H1 (cell line): ENCODE measurements at regions not wholly inside any gene's neighbourhood (a gene's known extent, or its start where the extent isn't known, plus 50 kb on each side); places are given as distances from the start of the nearest gene placed in this dataset.

Experiments used
- CTCF ChIA-PET: fragments of 300-600 bp; sonication (Branson Sonifier 250); formaldehyde crosslinking; loops from one replicate; lab custom pipeline; 2021; ENCODE audit not compliant: partially characterized antibody; lab: Charles Lee
- POLR2A ChIA-PET: fragments of 300-600 bp; sonication (Branson Sonifier 250); formaldehyde crosslinking; loops from one replicate; lab custom pipeline; 2021; ENCODE audit warnings: inconsistent platforms; ENCODE audit not compliant: partially characterized antibody; lab: Charles Lee
- DNase-seq, 2 experiments: peaks; one replicate each; pipeline versions ENCODE4 v3.0.0 to v3.0.0-alpha.2; 2010 to 2022; ENCODE audit warnings: low spot score in 2 of 2, low read depth in 1 of 2, mixed read lengths in 1 of 2
- FAIRE-seq: peaks from 2 replicates; lab custom pipeline; 2011; peaks lifted over from hg19 to GRCh38; lab: Jason Lieb, UNC
- H2AFZ ChIP-seq: 2 replicates; pipeline ENCODE4 v1.8.1; 2012; ENCODE audit warnings: low read length, inconsistent platforms
- H2AK5ac ChIP-seq: 2 replicates; pipeline ENCODE4 v1.6.1; 2013; ENCODE audit warnings: low read depth, low read length
- H2BK120ac ChIP-seq: replicated peaks from 2 replicates; pipeline ENCODE3; 2013; ENCODE audit warnings: low read depth, low read length, inconsistent platforms
- H2BK12ac ChIP-seq: 2 replicates; pipeline ENCODE4 v1.6.1; 2013; ENCODE audit warnings: low read depth, low read length
- H2BK15ac ChIP-seq: 2 replicates; pipeline ENCODE4 v1.6.1; 2013; ENCODE audit warnings: low read length
- H2BK20ac ChIP-seq: 2 replicates; pipeline ENCODE4 v1.6.1; 2013; ENCODE audit warnings: low read length
- H2BK5ac ChIP-seq: 2 replicates; pipeline ENCODE4 v1.6.1; 2013; ENCODE audit warnings: low read depth, low read length
- H3K14ac ChIP-seq: 2 replicates; pipeline ENCODE4 v1.6.1; 2013; ENCODE audit warnings: inconsistent platforms; ENCODE audit not compliant: insufficient read length
- H3K18ac ChIP-seq: 2 replicates; pipeline ENCODE4 v1.6.1; 2013; ENCODE audit warnings: low read length; ENCODE audit errors: extremely low read depth
- H3K23ac ChIP-seq: 2 replicates; pipeline ENCODE4 v1.6.1; 2013; ENCODE audit warnings: inconsistent platforms; ENCODE audit not compliant: insufficient read length
- H3K23me2 ChIP-seq: 2 replicates; pipeline ENCODE4 v1.6.1; 2013; ENCODE audit warnings: low read depth, low read length
- H3K27ac ChIP-seq: 2 replicates; pipeline ENCODE4 v1.6.1; 2011; ENCODE audit warnings: low read depth, low read length, inconsistent platforms
- H3K27me3 ChIP-seq, 4 experiments: replicated peaks in 1 of 4; 1 replicate in 1 of 4; 2 replicates in 3 of 4; pipeline versions ENCODE4 v1.6.1 to v1.8.1; 2011 to 2013; ENCODE audit warnings: low read length in 3 of 4, mild to moderate bottlenecking in 3 of 4, inconsistent platforms in 2 of 4, mixed read lengths in 2 of 4, moderate library complexity in 1 of 4; ENCODE audit not compliant: control insufficient read depth in 3 of 4, insufficient read depth in 3 of 4; ENCODE audit errors: extremely low read depth in 1 of 4
- H3K36me3 ChIP-seq, 4 experiments: 2 replicates each; pipeline versions ENCODE4 v1.6.1 to v1.8.1; 2011 to 2013; ENCODE audit warnings: mild to moderate bottlenecking in 4 of 4, low read length in 3 of 4, moderate library complexity in 2 of 4, control low read depth in 1 of 4, inconsistent platforms in 1 of 4; ENCODE audit not compliant: insufficient read depth in 4 of 4, control insufficient read depth in 2 of 4
- H3K4ac ChIP-seq: replicated peaks from 2 replicates; pipeline ENCODE3; 2013; ENCODE audit warnings: low read length, low read depth, mixed read lengths, inconsistent platforms; ENCODE audit not compliant: insufficient read length
- H3K4me1 ChIP-seq, 4 experiments: replicated peaks in 1 of 4; 1 replicate in 1 of 4; 2 replicates in 3 of 4; pipeline versions ENCODE4 v1.6.1 to v1.8.1; 2011 to 2013; ENCODE audit warnings: low read length in 3 of 4, inconsistent platforms in 2 of 4, mixed read lengths in 1 of 4; ENCODE audit not compliant: insufficient read depth in 4 of 4, control insufficient read depth in 3 of 4
- H3K4me2 ChIP-seq, 2 experiments: 2 replicates each; pipeline versions ENCODE4 v1.6.1 to v1.8.1; 2011 to 2013; ENCODE audit warnings: low read depth in 2 of 2, low read length in 2 of 2, control low read depth in 1 of 2, inconsistent platforms in 1 of 2, mild to moderate bottlenecking in 1 of 2; ENCODE audit not compliant: insufficient read depth in 1 of 2
- H3K4me3 ChIP-seq, 4 experiments: fragments of 200-600, 300-600 bp in 1 of 4; sonication (generic), shearing (Covaris generic), sonication (Bioruptor Twin) in 1 of 4; 2 replicates each; pipeline versions ENCODE4 v1.5.1 to v1.8.1; 2011 to 2016; ENCODE audit warnings: low read length in 4 of 4, low read depth in 3 of 4, control low read depth in 2 of 4, inconsistent platforms in 2 of 4, mild to moderate bottlenecking in 2 of 4, mixed read lengths in 1 of 4, moderate library complexity in 1 of 4; ENCODE audit not compliant: insufficient read depth in 2 of 4; ENCODE audit errors: extremely low read depth in 1 of 4
- H3K56ac ChIP-seq: replicated peaks from 2 replicates; pipeline ENCODE3; 2013; ENCODE audit warnings: low read depth, mild to moderate bottlenecking, mixed read lengths, low read length, inconsistent platforms; ENCODE audit not compliant: insufficient read length
- H3K79me1 ChIP-seq: 2 replicates; pipeline ENCODE4 v1.6.1; 2013; ENCODE audit warnings: low read depth, low read length, control low read depth
- H3K79me2 ChIP-seq, 2 experiments: 2 replicates each; pipeline versions ENCODE4 v1.6.1 to v1.8.1; 2012 to 2013; ENCODE audit warnings: low read length in 2 of 2, mild to moderate bottlenecking in 2 of 2, inconsistent platforms in 1 of 2; ENCODE audit not compliant: insufficient read depth in 2 of 2, control insufficient read depth in 1 of 2
- H3K9ac ChIP-seq, 4 experiments: replicated peaks in 1 of 4; 1 replicate in 1 of 4; 2 replicates in 3 of 4; pipeline versions ENCODE4 v1.6.1 to v1.8.1; 2011 to 2013; ENCODE audit warnings: low read depth in 3 of 4, low read length in 3 of 4, control low read depth in 2 of 4, mild to moderate bottlenecking in 2 of 4, moderate library complexity in 2 of 4, inconsistent platforms in 1 of 4; ENCODE audit errors: extremely low read depth in 1 of 4
- H3K9me3 ChIP-seq, 2 experiments: 2 replicates each; pipeline versions ENCODE4 v1.6.1 to v1.8.1; 2012 to 2013; ENCODE audit warnings: mild to moderate bottlenecking in 2 of 2, moderate library complexity in 2 of 2, control low read depth in 1 of 2, inconsistent platforms in 1 of 2, low read depth in 1 of 2, low read length in 1 of 2, mixed read lengths in 1 of 2; ENCODE audit not compliant: insufficient read depth in 2 of 2
- H4K20me1 ChIP-seq, 2 experiments: replicated peaks in 1 of 2; 2 replicates each; pipeline versions ENCODE3 to v1.8.1; 2011 to 2013; ENCODE audit warnings: inconsistent platforms in 2 of 2, low read length in 2 of 2, mild to moderate bottlenecking in 1 of 2; ENCODE audit not compliant: insufficient read depth in 2 of 2, control insufficient read depth in 1 of 2
- H4K5ac ChIP-seq: 2 replicates; pipeline ENCODE4 v1.6.1; 2013; ENCODE audit warnings: low read length, low read depth, mixed read lengths, inconsistent platforms; ENCODE audit not compliant: insufficient read length
- H4K8ac ChIP-seq: 2 replicates; pipeline ENCODE4 v1.8.0; 2013; ENCODE audit warnings: mild to moderate bottlenecking, moderate library complexity, low read length, inconsistent platforms; ENCODE audit not compliant: insufficient read depth; ENCODE audit errors: extremely low read depth
- H4K91ac ChIP-seq: replicated peaks from 2 replicates; pipeline ENCODE3; 2013; ENCODE audit warnings: low read length, mixed read lengths, inconsistent platforms; ENCODE audit not compliant: insufficient read length
- BRCA1 ChIP-seq: IDR thresholded peaks from 2 replicates; pipeline ENCODE4 v1.6.1; 2012; ENCODE audit warnings: low read depth, low read length, improper control_type of control experiment
- CBX8 ChIP-seq: fragments of 300-800, 300-1000 bp; sonication (generic); IDR thresholded peaks from 2 replicates; pipeline ENCODE4 v1.7.1; 2016; ENCODE audit warnings: low read depth, low read length, borderline replicate concordance
- EZH2 ChIP-seq: fragments of 200-600 bp; sonication (generic); IDR thresholded peaks from 2 replicates; pipeline ENCODE4 v1.7.1; 2012; ENCODE audit warnings: low read depth, mild to moderate bottlenecking, moderate library complexity, low read length, inconsistent platforms; ENCODE audit not compliant: severe bottlenecking
- GABPA ChIP-seq: IDR thresholded peaks from 2 replicates; pipeline ENCODE4 v1.6.1; 2011; ENCODE audit warnings: mild to moderate bottlenecking, low read length, moderate library complexity, borderline replicate concordance; ENCODE audit not compliant: insufficient read depth
- HDAC2 ChIP-seq, 2 experiments: fragments of 300-600 bp in 1 of 2; sonication (generic) in 1 of 2; IDR thresholded peaks; 2 replicates each; pipeline ENCODE4 v1.6.1; 2011 to 2012; ENCODE audit warnings: low read depth in 2 of 2, low read length in 2 of 2, mild to moderate bottlenecking in 2 of 2, moderate library complexity in 2 of 2, borderline replicate concordance in 1 of 2, inconsistent platforms in 1 of 2
- MAX ChIP-seq: IDR thresholded peaks from 2 replicates; pipeline ENCODE4 v1.6.1; 2012; ENCODE audit warnings: inconsistent platforms
- PHF8 ChIP-seq: fragments of 200-600 bp; sonication (generic); conservative IDR thresholded peaks from 2 replicates; pipeline ENCODE4 v1.7.1; 2012; ENCODE audit warnings: low read depth, mild to moderate bottlenecking, inconsistent platforms, low read length, moderate library complexity
- SIN3A ChIP-seq, 2 experiments: IDR thresholded peaks in 1 of 2; conservative IDR thresholded peaks in 1 of 2; 2 replicates each; pipeline ENCODE4 v1.6.1; 2011 to 2012; ENCODE audit warnings: low read length in 2 of 2, improper control_type of control experiment in 1 of 2, low read depth in 1 of 2, mild to moderate bottlenecking in 1 of 2
- SIRT6 ChIP-seq: IDR thresholded peaks from one replicate; pipeline ENCODE4 v1.7.1; 2012; ENCODE audit warnings: low read length, inconsistent platforms
- SRF ChIP-seq: IDR thresholded peaks from 2 replicates; pipeline ENCODE4 v1.6.1; 2011; ENCODE audit warnings: mild to moderate bottlenecking, low read depth, low read length, moderate library complexity
- SUZ12 ChIP-seq: fragments of 200-600 bp; sonication (generic); IDR thresholded peaks from 2 replicates; pipeline ENCODE4 v1.6.1; 2012; ENCODE audit warnings: mild to moderate bottlenecking, inconsistent platforms, low read length, moderate library complexity, mixed read lengths
- YY1 ChIP-seq: IDR thresholded peaks from 2 replicates; pipeline ENCODE4 v1.6.1; 2011; ENCODE audit warnings: low read depth, mild to moderate bottlenecking, low read length
- WGBS, 2 experiments: shearing (Covaris generic) in 1 of 2; methylation state at CpG; one replicate each; pipeline versions ENCODE4 v1.1.6 to v1.1.7; 2013 to 2015; ENCODE audit warnings: low lambda C conversion rate in 2 of 2, mixed read lengths in 2 of 2, inconsistent platforms in 1 of 2, low coverage in 1 of 2, missing lambda C conversion rate in 1 of 2; ENCODE audit not compliant: insufficient replicate concordance in 2 of 2, insufficient coverage in 1 of 2, insufficient read length in 1 of 2; ENCODE audit errors: extremely low coverage in 1 of 2, missing lambda C conversion rate in 1 of 2; 5-methylcytosine and 5-hydroxymethylcytosine counted together

- Histone ChIP-seq H3K9me3 (no peaks in the 10 kb centered on the region), H2BK5ac (no peak overlapping the region), H3K79me2 (no peaks in the 10 kb centered on the region), H4K8ac (no peak overlapping the region), H2AK5ac (no peak overlapping the region), H2BK20ac (no peak overlapping the region), H2BK15ac (no peak overlapping the region), H3K14ac (no peak overlapping the region), H3K9ac (no peak overlapping the region), H4K5ac (no peak overlapping the region), H2BK12ac (no peak overlapping the region), H3K4me1 (no peaks in the 10 kb centered on the region), H3K79me1 (no peaks in the 10 kb centered on the region), H3K36me3 (no peaks in the 10 kb centered on the region), H3K27ac (no peak overlapping the region), H3K27me3 (no peaks in the 10 kb centered on the region), H3K56ac (no peak overlapping the region), H2AFZ (no peak overlapping the region), H3K23me2 (no peaks in the 10 kb centered on the region), H3K23ac (no peak overlapping the region), H4K20me1 (no peaks in the 10 kb centered on the region), H3K4me2 (no peak overlapping the region), H3K18ac (no peak overlapping the region), H3K4me3 (no peak overlapping the region), H2BK120ac (no peak overlapping the region), H4K91ac (no peak overlapping the region), H3K4ac (no peak overlapping the region)
- no peak for FAIRE-seq
- no peak for DNase-seq
- TF ChIP-seq SIRT6 = no peak
- TF ChIP-seq GABPA = no peak
- TF ChIP-seq PHF8 = no peak
- no peak for TF ChIP-seq BRCA1
- TF ChIP-seq YY1 = no peak
- TF ChIP-seq CBX8 = no peak
- no peak for TF ChIP-seq SRF
- no peak for TF ChIP-seq SUZ12
- no peak for TF ChIP-seq EZH2
- no peak for TF ChIP-seq HDAC2 (IDR thresholded peaks at IDR 0.05; ENCODE audit: borderline replicate concordance in 1 of 2, low read depth in 2 of 2, low read length in 2 of 2)
- no peak for TF ChIP-seq SIN3A (conservative IDR thresholded peaks at IDR 0.05 in 1 of 2, IDR thresholded peaks at IDR 0.05 in 1 of 2; ENCODE audit: low read depth in 1 of 2, low read length in 2 of 2)
- TF ChIP-seq MAX = no peak
- CTCF ChIA-PET = no interaction called here
- POLR2A ChIA-PET = no interaction called here
- WGBS, 2 experiments = 94% methylated on average over 3 of the region's 3 CpGs; no CpG with 5 or more reads in 1 of the 2 experiments
Measured at GRCh38 chr4:126698224-126698623, 934.5 kb upstream of the INTU start.
